A673 (cell line): ENCODE measurements at regions not wholly inside any gene's neighbourhood (a gene's known extent, or its start where the extent isn't known, plus 50 kb on each side); places are given as distances from the start of the nearest gene placed in this dataset.

ENCODE experiments used
- BruUV-seq: library from RNA; stranded (reverse); fragments of 400-500 nt; replicated peaks from 2 replicates; lab custom pipeline; 2021; lab: Mats Ljungman, UMichigan
- CTCF ChIA-PET: fragments of 300-600 bp; sonication (Branson Sonifier 250); formaldehyde crosslinking; loops from one replicate; lab custom pipeline; 2022; ENCODE audit warnings: antibody characterized with exemption; lab: Charles Lee
- POLR2A ChIA-PET: fragments of 300-600 bp; sonication (Branson Sonifier 250); formaldehyde crosslinking; loops from one replicate; lab custom pipeline; 2022; ENCODE audit warnings: antibody characterized with exemption; ENCODE audit not compliant: low non-redundant PET; lab: Charles Lee
- DNase-seq: peaks from one replicate; pipeline ENCODE4 v3.0.0-alpha.2; 2015; ENCODE audit warnings: low spot score
- H3K27ac ChIP-seq: fragments of 200-600 bp; sonication (generic); 2 replicates; pipeline ENCODE4 v1.5.1; 2016; ENCODE audit warnings: mixed run types, low read depth, mild to moderate bottlenecking, mixed read lengths, antibody characterized with exemption, low read length; ENCODE audit not compliant: poor library complexity, severe bottlenecking
- H3K27me3 ChIP-seq: fragments of 200-600 bp; sonication (generic); replicated peaks from 2 replicates; pipeline ENCODE4 v1.6.1; 2017; ENCODE audit warnings: mixed run types, low read depth, mild to moderate bottlenecking, mixed read lengths, antibody characterized with exemption, low read length; ENCODE audit not compliant: insufficient read depth, poor library complexity
- H3K36me3 ChIP-seq: fragments of 200-600 bp; sonication (generic); 2 replicates; pipeline ENCODE4 v1.6.1; 2016; ENCODE audit warnings: mixed run types, mild to moderate bottlenecking, mixed read lengths, antibody characterized with exemption, low read length; ENCODE audit not compliant: insufficient read depth, poor library complexity, severe bottlenecking
- H3K4me1 ChIP-seq: fragments of 200-600 bp; sonication (generic); 2 replicates; pipeline ENCODE4 v1.6.1; 2017; ENCODE audit warnings: mixed run types, mild to moderate bottlenecking, mixed read lengths, antibody characterized with exemption, low read length; ENCODE audit not compliant: insufficient read depth, poor library complexity, severe bottlenecking
- H3K4me3 ChIP-seq: fragments of 200-600 bp; sonication (generic); 2 replicates; pipeline ENCODE4 v1.5.1; 2016; ENCODE audit warnings: low read depth, mixed run types, mild to moderate bottlenecking, mixed read lengths, low read length; ENCODE audit not compliant: poor library complexity, severe bottlenecking
- H3K9me3 ChIP-seq: fragments of 200-600 bp; sonication (generic); 2 replicates; pipeline ENCODE4 v1.6.1; 2016; ENCODE audit warnings: mixed run types, low read depth, mild to moderate bottlenecking, mixed read lengths, antibody characterized with exemption, low read length; ENCODE audit not compliant: poor library complexity, severe bottlenecking
- CTCF ChIP-seq: fragments of 300-800, 200-600 bp; sonication (generic); conservative IDR thresholded peaks from 2 replicates; pipeline ENCODE4 v1.5.1; 2017; ENCODE audit warnings: low read depth, mild to moderate bottlenecking, antibody characterized with exemption, low read length, moderate library complexity, mixed read lengths
- EZH2 ChIP-seq: fragments of 200-600 bp; sonication (generic); IDR thresholded peaks from 2 replicates; pipeline ENCODE4 v1.6.1; 2017; ENCODE audit warnings: borderline replicate concordance, low read depth, mild to moderate bottlenecking, mixed read lengths, antibody characterized with exemption, low read length; ENCODE audit not compliant: poor library complexity, severe bottlenecking
- intact Hi-C: fragments of 100-400 bp; cut with micrococcal nuclease; formaldehyde crosslinking; loops from one replicate; pipeline ENCODE4 v1.10.0; 2022; ENCODE audit not compliant: unreplicated experiment

GRCh38 chr12:83939718-83940117 lies 972.9 kb downstream of the SLC6A15 start:
- TF ChIP-seq EZH2, result no peak
- no peak for TF ChIP-seq CTCF
- ChIA-PET POLR2A (no interaction called here), CTCF (no interaction called here)

DNA sequence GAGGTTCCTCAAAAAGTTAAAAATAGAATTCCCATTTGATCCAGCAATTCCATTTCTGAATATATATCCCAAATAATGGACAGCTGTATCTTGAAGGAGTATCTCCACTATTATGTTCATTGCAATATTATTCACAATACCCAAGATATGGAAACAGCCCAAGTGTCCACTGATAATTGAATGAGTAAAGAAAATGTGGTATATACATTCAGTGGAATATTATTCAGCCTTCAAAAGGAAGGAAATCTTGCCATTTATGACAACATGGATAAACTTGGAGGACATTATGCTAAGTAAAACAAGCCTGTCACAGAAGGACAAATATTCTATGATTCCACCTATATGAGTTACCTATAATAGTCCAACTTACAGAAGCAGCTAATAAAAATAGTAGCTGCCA lies 979.0 kb downstream of the SLC6A15 start:
- ChIA-PET POLR2A (no interaction called here), CTCF (no interaction called here)
- no peak overlapping the region for H3K4me3 ChIP-seq
- TF ChIP-seq EZH2, result no peak
- TF ChIP-seq CTCF, result no peak
- no peaks in the 10 kb centered on the region for H3K9me3 ChIP-seq
- no peaks in the 10 kb centered on the region for H3K36me3 ChIP-seq
- no peaks in the 10 kb centered on the region for H3K27me3 ChIP-seq
- BruUV-seq, result no TSS peak
- no peak overlapping the region for H3K27ac ChIP-seq
- intact Hi-C loops, result no loop called here
- H3K4me1 ChIP-seq, result no peaks in the 10 kb centered on the region
- DNase-seq, result no peak

More at GRCh38 chr12:83939718-83940117, 972.9 kb downstream of the SLC6A15 start:
- intact Hi-C loops, result no loop called here
- DNase-seq, result no peak
- Histone ChIP-seq H3K4me3 (no peak overlapping the region), H3K4me1 (no peaks in the 10 kb centered on the region), H3K27me3 (no peaks in the 10 kb centered on the region), H3K27ac (no peak overlapping the region), H3K9me3 (no peaks in the 10 kb centered on the region), H3K36me3 (no peaks in the 10 kb centered on the region)
- no TSS peak for BruUV-seq

- no TSS peak for BruUV-seq
- DNase-seq, result no peak
- no peak for TF ChIP-seq EZH2
- no peak for TF ChIP-seq CTCF
- POLR2A ChIA-PET, result no interaction called here
- Histone ChIP-seq H3K27me3 (no peaks in the 10 kb centered on the region), H3K27ac (no peak overlapping the region), H3K9me3 (no peaks in the 10 kb centered on the region), H3K4me1 (no peaks in the 10 kb centered on the region), H3K36me3 (no peaks in the 10 kb centered on the region), H3K4me3 (no peak overlapping the region)
- intact Hi-C loops, result no loop called here
- CTCF ChIA-PET, result no interaction called here
Observed at GRCh38 chr12:83932011-83932410, 980.6 kb downstream of the SLC6A15 start.
